ENCODE measurements at regions not wholly inside any gene's neighbourhood (a gene's known extent, or its start where the extent isn't known, plus 50 kb on each side); places are given as distances from the start of the nearest gene placed in this dataset.

DNA sequence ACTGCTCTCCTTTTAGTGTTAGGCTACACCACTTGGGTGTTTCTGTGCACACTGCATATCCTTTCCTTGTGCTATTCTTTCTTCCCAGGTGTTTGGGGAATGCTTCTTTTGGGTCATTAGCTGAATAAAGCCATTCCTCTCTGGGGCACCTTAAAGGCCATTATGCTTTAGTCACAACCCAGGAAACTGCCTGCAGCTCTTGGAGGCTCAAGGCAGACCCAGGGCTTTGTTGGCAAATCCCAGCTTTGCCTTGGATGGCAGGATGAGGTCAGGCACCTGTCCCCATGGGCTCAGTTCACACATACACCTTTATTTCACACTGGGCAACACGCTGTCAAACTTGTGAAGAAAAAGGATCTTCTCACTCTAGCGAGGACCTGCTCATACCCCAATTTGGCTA is 460.6 kb downstream of the CCSER2 start:
- no peaks in the 10 kb centered on the region; the same call in 2 of the 3 replicates for H3K9me3 Mint-ChIP-seq
- no peaks in the 10 kb centered on the region for H3F3A ChIP-seq (replicated peaks; ENCODE audit: low read depth)
- no peak overlapping the region for H3K27ac ChIP-seq (ENCODE audit: low read depth)
- H3K4me3 ChIP-seq = no peak overlapping the region
- H3K79me2 ChIP-seq (replicated peaks; ENCODE audit: insufficient read depth) = no peaks in the 10 kb centered on the region
- no peak overlapping the region for H3K4me2 ChIP-seq
- no peaks in the 10 kb centered on the region for H3K36me3 ChIP-seq (ENCODE audit: insufficient read depth)
- no peaks in the 10 kb centered on the region for H3K9me2 ChIP-seq (ENCODE audit: insufficient read depth)
- no peak overlapping the region for H3K4me3 Mint-ChIP-seq
- DNase-seq (ENCODE audit: low spot score) = no peak
- no peak overlapping the region for H2AFZ ChIP-seq
- TF ChIP-seq, protein P1, sequence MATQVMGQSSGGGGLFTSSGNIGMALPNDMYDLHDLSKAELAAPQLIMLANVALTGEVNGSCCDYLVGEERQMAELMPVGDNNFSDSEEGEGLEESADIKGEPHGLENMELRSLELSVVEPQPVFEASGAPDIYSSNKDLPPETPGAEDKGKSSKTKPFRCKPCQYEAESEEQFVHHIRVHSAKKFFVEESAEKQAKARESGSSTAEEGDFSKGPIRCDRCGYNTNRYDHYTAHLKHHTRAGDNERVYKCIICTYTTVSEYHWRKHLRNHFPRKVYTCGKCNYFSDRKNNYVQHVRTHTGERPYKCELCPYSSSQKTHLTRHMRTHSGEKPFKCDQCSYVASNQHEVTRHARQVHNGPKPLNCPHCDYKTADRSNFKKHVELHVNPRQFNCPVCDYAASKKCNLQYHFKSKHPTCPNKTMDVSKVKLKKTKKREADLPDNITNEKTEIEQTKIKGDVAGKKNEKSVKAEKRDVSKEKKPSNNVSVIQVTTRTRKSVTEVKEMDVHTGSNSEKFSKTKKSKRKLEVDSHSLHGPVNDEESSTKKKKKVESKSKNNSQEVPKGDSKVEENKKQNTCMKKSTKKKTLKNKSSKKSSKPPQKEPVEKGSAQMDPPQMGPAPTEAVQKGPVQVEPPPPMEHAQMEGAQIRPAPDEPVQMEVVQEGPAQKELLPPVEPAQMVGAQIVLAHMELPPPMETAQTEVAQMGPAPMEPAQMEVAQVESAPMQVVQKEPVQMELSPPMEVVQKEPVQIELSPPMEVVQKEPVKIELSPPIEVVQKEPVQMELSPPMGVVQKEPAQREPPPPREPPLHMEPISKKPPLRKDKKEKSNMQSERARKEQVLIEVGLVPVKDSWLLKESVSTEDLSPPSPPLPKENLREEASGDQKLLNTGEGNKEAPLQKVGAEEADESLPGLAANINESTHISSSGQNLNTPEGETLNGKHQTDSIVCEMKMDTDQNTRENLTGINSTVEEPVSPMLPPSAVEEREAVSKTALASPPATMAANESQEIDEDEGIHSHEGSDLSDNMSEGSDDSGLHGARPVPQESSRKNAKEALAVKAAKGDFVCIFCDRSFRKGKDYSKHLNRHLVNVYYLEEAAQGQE (IDR thresholded peaks at IDR 0.05; ENCODE audit: unreplicated experiment) = no peak
- TF ChIP-seq EZH2phosphoT487 (IDR thresholded peaks at IDR 0.05; ENCODE audit: unreplicated experiment) = no peak
- TF ChIP-seq, protein P2, sequence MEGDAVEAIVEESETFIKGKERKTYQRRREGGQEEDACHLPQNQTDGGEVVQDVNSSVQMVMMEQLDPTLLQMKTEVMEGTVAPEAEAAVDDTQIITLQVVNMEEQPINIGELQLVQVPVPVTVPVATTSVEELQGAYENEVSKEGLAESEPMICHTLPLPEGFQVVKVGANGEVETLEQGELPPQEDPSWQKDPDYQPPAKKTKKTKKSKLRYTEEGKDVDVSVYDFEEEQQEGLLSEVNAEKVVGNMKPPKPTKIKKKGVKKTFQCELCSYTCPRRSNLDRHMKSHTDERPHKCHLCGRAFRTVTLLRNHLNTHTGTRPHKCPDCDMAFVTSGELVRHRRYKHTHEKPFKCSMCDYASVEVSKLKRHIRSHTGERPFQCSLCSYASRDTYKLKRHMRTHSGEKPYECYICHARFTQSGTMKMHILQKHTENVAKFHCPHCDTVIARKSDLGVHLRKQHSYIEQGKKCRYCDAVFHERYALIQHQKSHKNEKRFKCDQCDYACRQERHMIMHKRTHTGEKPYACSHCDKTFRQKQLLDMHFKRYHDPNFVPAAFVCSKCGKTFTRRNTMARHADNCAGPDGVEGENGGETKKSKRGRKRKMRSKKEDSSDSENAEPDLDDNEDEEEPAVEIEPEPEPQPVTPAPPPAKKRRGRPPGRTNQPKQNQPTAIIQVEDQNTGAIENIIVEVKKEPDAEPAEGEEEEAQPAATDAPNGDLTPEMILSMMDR (conservative IDR thresholded peaks at IDR 0.05; ENCODE audit: low read depth in 2 of 2) = no peak
- TF ChIP-seq POLR2AphosphoS5 (IDR thresholded peaks at IDR 0.05; ENCODE audit: low read depth) = no peak
- no peak for TF ChIP-seq ZNF331 (CRISPR knock-in tag; IDR thresholded peaks at IDR 0.05; ENCODE audit: low read depth)
- no peak for TF ChIP-seq JUNB (IDR thresholded peaks at IDR 0.05; ENCODE audit: unreplicated experiment)
- TF ChIP-seq EZH2 (IDR thresholded peaks at IDR 0.05; ENCODE audit: low read depth, unreplicated experiment) = no peak
- TF ChIP-seq, protein P3, sequence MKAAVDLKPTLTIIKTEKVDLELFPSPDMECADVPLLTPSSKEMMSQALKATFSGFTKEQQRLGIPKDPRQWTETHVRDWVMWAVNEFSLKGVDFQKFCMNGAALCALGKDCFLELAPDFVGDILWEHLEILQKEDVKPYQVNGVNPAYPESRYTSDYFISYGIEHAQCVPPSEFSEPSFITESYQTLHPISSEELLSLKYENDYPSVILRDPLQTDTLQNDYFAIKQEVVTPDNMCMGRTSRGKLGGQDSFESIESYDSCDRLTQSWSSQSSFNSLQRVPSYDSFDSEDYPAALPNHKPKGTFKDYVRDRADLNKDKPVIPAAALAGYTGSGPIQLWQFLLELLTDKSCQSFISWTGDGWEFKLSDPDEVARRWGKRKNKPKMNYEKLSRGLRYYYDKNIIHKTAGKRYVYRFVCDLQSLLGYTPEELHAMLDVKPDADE (IDR thresholded peaks at IDR 0.05) = no peak
- TF ChIP-seq CREB1 (CRISPR knock-in tag; IDR thresholded peaks at IDR 0.05; ENCODE audit: low read depth) = no peak
- no peaks in the 10 kb centered on the region for H4K20me1 ChIP-seq (replicated peaks; ENCODE audit: insufficient read depth)
- H3K27ac Mint-ChIP-seq = no peak overlapping the region
- H3K27me3 Mint-ChIP-seq (ENCODE audit: insufficient read depth, low read depth, poor library complexity) = peaks cover 1% of the 10 kb centered on the region
- H3K4me1 Mint-ChIP-seq = no peaks in the 10 kb centered on the region
- H3K27me3 ChIP-seq (ENCODE audit: insufficient read depth) = no peaks in the 10 kb centered on the region; the same call in 1 of the 2 replicates
- no peak for ATAC-seq
- H3K36me3 Mint-ChIP-seq (ENCODE audit: low read depth) = no peaks in the 10 kb centered on the region
- H3K4me1 ChIP-seq (ENCODE audit: insufficient read depth) = no peaks in the 10 kb centered on the region

DNA sequence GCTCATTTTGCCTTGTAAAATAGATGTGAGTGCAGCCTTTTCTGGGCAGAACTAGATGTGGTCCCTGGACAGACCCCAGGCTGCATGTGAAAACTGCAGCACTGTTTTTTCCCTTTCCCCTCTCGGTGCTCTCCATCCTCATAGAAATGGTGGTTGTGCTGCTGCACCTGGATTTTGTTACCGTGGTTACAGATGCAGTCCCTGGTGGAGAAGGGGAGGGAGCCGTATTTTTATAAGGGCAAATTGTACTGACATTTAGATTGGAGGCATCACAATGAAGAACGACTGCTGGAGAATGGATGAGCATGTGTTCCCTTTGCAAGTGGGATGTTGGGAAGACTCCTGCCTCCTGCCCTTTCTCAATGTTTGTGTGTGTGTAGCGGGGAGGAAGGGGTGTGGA is 469.9 kb downstream of the CCSER2 start:
- no peaks in the 10 kb centered on the region for H3K9me2 ChIP-seq (ENCODE audit: insufficient read depth)
- H3K36me3 ChIP-seq (ENCODE audit: insufficient read depth) = no peaks in the 10 kb centered on the region
- TF ChIP-seq JUNB (IDR thresholded peaks at IDR 0.05; ENCODE audit: unreplicated experiment) (no peak), EZH2 (IDR thresholded peaks at IDR 0.05; ENCODE audit: low read depth, unreplicated experiment) (no peak), NANOG (IDR thresholded peaks at IDR 0.05; ENCODE audit: borderline replicate concordance) (no peak)
- DNase-seq (ENCODE audit: low spot score) (no peak), ATAC-seq (no peak)
- no peak overlapping the region for H3K27ac ChIP-seq (ENCODE audit: low read depth)
- no peak overlapping the region for H3K4me2 ChIP-seq
- no peak overlapping the region for H2AFZ ChIP-seq
- H3K4me3 ChIP-seq = no peak overlapping the region
- H3K27me3 ChIP-seq (ENCODE audit: insufficient read depth) = no peaks in the 10 kb centered on the region
- Mint-ChIP-seq H3K9me3 (no peaks in the 10 kb centered on the region; the same call in 2 of the 3 replicates), H3K27ac (no peak overlapping the region), H3K36me3 (ENCODE audit: low read depth) (no peaks in the 10 kb centered on the region), H3K27me3 (ENCODE audit: insufficient read depth, low read depth, poor library complexity) (peaks cover 4% of the 10 kb centered on the region), H3K4me3 (no peak overlapping the region), H3K4me1 (no peaks in the 10 kb centered on the region)
- no peaks in the 10 kb centered on the region for H3K4me1 ChIP-seq (ENCODE audit: insufficient read depth)
- no peaks in the 10 kb centered on the region for H3K79me2 ChIP-seq (replicated peaks; ENCODE audit: insufficient read depth)
- no peaks in the 10 kb centered on the region for H4K20me1 ChIP-seq (replicated peaks; ENCODE audit: insufficient read depth)
- H3F3A ChIP-seq (replicated peaks; ENCODE audit: low read depth) = no peaks in the 10 kb centered on the region

Measured in GM23338 (cell line).